ENCODE measurements at regions not wholly inside any gene's neighbourhood (a gene's known extent, or its start where the extent isn't known, plus 50 kb on each side); places are given as distances from the start of the nearest gene placed in this dataset.

DNA sequence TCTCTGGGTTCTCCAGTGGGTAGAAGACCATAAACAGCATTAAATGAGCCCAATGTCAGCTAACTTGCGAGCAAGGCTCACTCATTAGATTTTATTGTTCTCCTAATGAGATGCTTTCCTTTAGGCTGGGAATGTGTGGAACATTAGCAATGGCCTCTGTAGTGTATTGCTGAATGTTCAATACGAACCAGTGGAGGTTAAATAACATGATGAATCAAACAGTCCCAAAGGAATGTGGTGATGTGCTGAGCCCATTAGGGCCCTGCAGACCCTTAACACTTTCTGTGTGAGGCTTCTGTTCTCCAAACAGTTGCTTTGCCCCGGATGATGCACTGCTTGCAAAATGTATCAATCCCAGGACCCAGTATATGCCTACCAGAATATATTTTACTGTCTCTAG lies 225.5 kb downstream of the ATG4C start:
- TF ChIP-seq EZH2 (IDR thresholded peaks at IDR 0.05): no peak
- no peak for TF ChIP-seq POLR2AphosphoS5 (IDR thresholded peaks at IDR 0.05; ENCODE audit: borderline replicate concordance, low read depth, low read length)

All from SK-N-MC (cell line).